GM19397 (cell line): ENCODE measurements at regions not wholly inside any gene's neighbourhood (a gene's known extent, or its start where the extent isn't known, plus 50 kb on each side); places are given as distances from the start of the nearest gene placed in this dataset.

Experiments used
- ATAC-seq: cut with Tn5 transposase; IDR thresholded peaks from one replicate; pipeline ENCODE4 v1.9.1; 2021; ENCODE audit warnings: mild to moderate bottlenecking, moderate library complexity; ENCODE audit not compliant: unreplicated experiment

- ATAC-seq: no peak
Observed at GRCh38 chr4:24705016-24705753, 90.2 kb upstream of the SOD3 start.

- ATAC-seq: no peak
Observed at GRCh38 chr4:24713604-24714003, 81.8 kb upstream of the SOD3 start.

GRCh38 chr4:24719615-24720014 is 75.8 kb upstream of the SOD3 start:
- ATAC-seq: no peak

GRCh38 chr4:24720436-24720835 is 74.9 kb upstream of the SOD3 start:
- no peak for ATAC-seq

GRCh38 chr4:24720979-24721378 is 74.4 kb upstream of the SOD3 start:
- no peak for ATAC-seq

GRCh38 chr4:24722026-24722568 is 73.3 kb upstream of the SOD3 start:
- ATAC-seq: no peak

GRCh38 chr4:24727390-24728224 is 67.8 kb upstream of the SOD3 start:
- no peak for ATAC-seq

GRCh38 chr4:24729119-24729730 is 66.1 kb upstream of the SOD3 start:
- no peak for ATAC-seq

GRCh38 chr4:24730256-24731001 is 64.9 kb upstream of the SOD3 start:
- ATAC-seq: no peak

GRCh38 chr4:24731448-24731847 is 63.9 kb upstream of the SOD3 start:
- no peak for ATAC-seq

GRCh38 chr4:24734511-24734910 is 60.9 kb upstream of the SOD3 start:
- no peak for ATAC-seq

GRCh38 chr4:24736066-24736465 is 59.3 kb upstream of the SOD3 start:
- ATAC-seq: no peak

- no peak for ATAC-seq
Observed at GRCh38 chr4:24741910-24742309, 53.5 kb upstream of the SOD3 start.

- ATAC-seq: no peak
Observed at GRCh38 chr4:24742335-24742734, 53.0 kb upstream of the SOD3 start.

GRCh38 chr4:24742773-24743172 is 52.6 kb upstream of the SOD3 start:
- no peak for ATAC-seq

GRCh38 chr4:24743206-24743605 is 52.2 kb upstream of the SOD3 start:
- ATAC-seq: no peak

GRCh38 chr4:24743927-24744326 is 51.4 kb upstream of the SOD3 start:
- no peak for ATAC-seq

- ATAC-seq: no peak
Observed at GRCh38 chr4:24745172-24745895, 50.0 kb upstream of the SOD3 start.
